ENCODE measurements at regions not wholly inside any gene's neighbourhood (a gene's known extent, or its start where the extent isn't known, plus 50 kb on each side); places are given as distances from the start of the nearest gene placed in this dataset.
A peak's percentile ranks its signal among the peaks of the same experiment; 100 is the strongest.

DNA sequence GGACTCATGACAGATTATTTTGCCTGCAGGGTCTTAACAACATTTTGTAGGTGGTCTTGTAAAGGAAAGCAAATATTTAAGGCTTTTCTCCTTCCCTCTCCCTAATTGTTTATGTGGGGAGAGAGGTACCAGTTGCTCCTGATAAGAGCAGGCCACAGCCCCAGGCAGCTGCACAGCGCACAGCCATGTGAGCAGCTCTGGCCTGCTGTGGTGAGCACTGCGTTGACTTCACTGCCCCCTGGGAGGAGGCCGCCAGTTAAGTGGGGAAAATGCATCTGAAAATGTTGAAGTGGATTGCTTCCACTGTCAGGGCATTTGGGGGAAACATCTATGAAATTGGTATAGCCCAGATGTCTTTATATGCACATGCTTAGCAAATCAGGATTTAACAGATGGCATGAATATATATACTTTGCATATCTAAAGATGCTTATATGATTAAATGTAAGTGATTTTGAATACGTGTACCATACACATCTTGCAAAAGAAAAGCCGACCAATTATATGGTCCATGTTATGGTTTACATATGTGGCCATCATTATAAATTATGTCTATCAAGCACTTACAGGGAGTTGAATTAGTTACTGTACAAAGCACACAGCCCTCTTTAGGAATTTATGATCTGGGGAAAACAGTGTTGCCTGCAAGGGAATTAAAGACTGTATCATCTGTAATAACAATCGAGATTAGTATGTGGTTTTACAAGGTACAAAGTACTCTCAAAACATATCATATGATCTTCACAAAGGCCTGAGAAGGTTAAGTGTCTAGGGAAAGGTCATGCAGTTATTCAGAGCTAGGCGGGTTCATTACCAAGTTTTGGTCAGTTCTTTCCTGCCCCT is 132.1 kb downstream of the RHOU start:
- DNase-seq: peak in 10 of 58 donors; percentile 11 to 57 (median 43)

DNA sequence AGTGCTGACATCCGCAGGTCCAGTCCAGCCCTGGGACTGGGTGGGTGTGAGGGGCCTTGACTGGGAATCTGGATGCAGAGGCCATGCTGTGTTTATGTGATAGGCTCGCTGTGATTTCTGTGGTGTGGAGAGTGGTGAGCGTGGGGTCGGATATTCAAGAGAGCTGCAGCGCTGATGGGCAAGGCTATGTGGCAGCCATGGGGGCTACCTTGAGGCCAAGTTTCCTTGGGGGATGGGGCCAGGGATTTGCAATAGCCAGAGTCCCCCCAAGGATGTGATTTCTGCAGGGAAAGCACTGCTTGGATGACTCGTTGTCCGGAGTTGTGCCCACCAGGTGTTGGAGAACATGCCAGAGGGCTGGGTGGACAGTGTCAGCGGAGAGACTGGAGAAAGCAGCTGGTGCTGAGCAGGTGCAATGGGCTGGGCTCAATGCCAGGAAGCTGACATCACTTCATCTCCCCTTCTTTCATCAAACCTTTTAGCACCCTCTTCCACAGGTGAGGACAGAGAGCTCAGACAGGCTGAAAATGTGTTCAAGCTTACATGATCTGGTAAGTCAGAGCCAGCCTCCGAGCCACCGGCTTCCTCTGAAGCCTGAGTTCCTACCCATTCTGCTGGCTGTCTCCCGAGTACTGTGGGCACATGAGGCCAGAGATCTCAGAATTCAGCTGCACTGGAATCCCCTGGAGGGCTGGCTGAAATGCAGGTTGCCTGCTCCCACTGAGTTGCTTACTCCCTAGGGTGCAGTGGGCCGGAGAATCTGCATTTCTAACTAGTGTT is 132.9 kb downstream of the RHOU start:
- DNase-seq: no peak

DNA sequence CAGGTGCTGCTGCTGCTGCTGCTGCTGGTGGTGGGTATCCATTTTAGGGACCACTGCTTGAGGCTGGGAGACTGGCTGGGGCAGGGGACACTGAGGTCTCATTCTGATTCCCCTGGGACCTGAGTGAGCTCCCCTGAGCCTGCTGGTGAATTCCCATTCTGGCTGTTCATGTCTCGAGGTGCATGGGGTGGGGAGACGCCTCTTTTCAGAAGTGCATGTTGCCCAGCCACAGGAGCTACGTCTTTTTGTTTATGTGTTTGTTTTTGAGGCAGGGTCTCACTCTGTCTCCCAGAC is 133.4 kb downstream of the RHOU start:
- no peak for DNase-seq

DNA sequence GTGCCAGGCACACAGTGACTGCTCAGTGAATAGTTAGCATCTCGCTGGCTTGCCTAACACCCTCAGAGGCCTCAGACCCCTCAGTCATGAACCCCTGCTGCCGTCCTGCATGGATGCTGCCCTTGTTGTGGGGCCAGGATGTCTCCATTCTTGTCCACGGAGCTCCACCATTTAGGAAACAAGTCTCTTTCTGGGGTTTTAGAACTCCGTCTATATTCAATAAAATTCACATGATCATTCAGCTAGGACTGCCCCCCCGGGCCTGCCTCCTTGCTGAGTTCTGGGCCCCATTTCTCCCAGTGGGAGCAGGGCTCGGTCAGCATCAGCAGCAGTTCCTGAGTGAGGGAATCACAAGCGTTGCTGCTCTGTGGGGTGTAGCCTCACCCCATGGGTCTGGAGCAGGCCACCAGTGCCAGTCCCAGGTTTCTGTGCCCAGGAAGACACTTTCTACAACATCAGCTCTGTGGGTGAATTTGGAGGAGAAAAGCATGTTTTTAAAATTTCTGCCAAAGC is 134.1 kb downstream of the RHOU start:
- DNase-seq: no peak

DNA sequence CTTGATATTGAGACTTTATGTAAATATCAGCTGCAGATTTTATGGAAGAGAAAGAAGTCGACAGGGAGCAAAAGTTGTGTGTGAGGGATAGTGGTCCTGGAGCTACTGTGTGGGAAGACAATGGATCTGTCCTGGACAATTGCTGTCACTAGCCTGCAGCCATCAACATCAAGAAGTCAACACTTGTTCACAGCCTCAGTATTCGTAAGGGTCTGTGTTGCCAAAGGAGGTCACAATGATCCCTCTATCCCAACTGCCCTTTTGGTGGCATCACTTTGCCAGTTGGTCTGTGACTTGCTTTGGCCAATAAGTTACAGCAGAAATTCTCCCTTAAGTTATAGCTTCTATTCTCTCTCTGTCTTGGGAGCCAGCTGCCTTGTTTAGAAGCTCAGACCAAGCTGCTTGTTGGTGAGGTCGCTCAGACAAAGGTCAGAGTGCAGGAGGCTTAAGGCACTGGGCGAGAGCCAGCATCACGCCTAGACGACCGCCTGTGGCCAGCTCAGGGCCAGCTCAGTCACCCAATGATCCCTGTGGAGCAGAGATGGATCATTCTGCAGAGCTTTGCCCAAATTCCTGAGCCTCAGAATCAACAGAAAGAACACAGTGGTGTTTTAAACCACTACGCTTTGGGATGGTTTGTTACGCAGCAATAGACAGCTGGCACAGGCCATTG is 134.9 kb downstream of the RHOU start:
- peak in 2 of 58 donors; percentile 32 to 45 for DNase-seq

DNA sequence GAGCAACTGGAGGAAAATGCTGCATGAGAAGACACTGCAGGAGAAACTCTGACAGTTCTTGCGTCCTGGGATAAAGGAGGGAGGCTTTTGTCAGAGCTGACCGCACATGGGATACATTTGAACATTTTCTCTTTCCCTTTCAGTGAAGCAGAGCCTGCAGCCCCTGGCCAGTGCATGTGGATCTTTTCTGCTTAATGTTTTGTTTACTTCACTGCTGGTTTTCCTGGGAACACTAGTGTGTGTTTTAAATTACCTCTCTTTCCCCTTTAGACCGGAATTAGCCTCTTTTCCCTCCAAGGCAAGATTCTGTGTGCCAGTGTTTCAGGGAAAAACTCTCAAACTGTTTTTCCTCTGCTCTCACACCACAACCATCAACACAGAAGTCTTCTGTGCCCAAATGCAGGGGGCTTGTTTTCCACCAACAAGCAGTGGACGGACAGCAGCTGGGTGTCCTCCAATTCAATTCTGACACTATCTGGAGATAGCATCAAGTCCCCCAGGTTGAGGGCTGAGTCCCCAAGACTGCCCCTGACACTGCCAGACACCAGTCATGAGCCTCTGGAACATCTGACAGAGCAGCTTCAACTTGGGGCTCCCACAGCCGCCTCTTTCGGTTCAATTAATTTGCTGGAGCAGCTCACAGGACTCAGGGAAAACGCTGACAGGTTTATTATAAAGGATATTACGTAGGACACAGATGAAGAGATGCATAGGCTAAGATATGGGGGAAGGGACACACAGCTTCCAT is 136.2 kb downstream of the RHOU start:
- peak in 4 of 58 donors; percentile 30 to 60 (median 52) for DNase-seq

DNA sequence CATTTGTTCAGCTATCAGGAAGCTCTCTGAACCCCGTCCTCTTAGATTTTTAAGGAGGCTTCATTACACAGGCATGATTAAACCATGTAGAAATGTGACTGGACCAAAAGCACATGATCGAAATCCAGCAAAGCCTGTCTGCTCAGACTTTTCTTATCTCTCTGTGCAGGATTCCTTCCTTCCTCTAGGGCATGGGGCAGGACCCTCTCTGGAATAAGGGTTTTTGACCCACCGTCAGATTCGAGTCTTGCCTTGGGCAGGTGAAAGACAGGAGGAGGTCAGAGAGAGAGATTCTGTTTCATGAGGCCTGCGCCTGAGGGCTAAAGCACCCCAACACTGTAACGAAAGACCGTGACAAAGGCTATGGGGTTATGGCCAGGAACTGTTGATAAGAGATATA is 136.8 kb downstream of the RHOU start:
- DNase-seq: no peak

DNA sequence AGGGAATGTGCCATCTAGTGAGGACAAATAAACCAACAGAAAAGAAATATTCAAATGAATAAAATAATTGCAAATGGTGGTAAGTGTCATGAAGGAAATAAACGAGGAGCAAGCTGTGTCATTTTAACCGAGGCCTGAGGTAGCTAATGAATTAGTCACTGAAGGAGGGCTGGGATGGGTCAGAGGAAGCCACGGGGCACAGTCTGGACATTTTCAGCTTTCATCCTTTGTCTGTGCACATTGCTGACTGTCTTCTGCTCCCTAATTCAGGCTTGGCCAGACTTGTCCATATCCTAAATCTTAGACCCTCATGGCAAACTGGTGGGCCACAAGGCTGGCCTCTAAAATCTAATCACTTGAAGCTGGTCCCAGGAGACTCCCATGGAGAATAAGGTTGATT is 138.4 kb downstream of the RHOU start:
- DNase-seq: no peak

DNA sequence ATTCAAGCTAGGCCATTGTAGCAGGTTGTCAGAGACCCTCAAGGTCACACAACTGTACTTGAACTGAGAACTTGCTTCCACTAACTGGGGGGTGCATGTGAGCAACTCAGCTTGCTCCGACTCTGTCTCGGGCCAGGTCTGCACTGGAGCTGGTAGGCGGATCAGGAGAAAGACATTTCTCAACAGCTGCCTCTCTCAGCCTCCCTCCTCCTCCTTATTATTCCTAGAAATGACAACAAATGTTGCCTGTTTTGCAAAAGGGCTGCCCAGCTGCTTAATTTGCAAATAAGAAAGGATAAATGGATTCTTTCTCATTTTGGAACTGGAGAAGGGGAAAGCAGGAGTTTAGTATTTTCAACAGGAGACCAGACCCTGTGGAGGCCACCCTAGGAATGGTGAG is 140.5 kb downstream of the RHOU start:
- peak in 1 of 58 donors; percentile 25 for DNase-seq

DNA sequence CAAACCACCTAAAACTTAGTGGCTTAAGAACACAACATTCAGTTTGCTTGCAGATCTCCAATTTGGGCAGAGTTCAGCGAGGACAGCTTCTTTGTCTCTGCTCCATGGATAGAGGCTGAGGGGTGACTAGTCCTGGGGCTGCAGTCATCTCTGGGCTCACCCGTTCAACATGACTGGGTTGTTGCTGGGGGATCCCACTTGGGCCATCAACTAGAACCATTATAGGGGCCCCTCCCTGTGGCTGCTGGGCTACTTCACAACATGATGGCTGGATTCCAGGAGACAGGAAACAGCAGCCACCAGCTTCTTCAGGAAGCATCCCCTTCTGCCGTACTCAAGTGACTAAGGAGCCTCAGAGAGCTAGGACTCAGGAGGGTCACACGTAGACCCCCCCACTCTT is 140.9 kb downstream of the RHOU start:
- DNase-seq: no peak

DNA sequence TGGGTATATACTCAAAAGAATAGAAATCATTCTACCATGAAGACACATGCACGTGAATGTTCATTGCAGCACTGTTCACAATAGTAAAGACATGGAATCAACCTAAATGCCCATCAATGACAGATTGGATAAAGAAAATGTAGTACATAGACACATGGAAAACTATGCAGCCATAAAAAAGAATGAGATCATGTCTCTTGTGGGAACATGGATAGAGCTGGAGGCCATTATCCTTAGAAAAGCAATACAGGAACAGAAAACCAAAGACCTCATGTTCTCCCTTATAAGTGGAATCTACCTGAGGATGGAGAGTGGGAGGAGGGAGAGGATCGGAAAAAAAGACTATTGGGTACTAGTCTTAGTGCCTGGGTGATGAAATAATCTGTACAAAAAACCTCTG is 143.9 kb downstream of the RHOU start:
- no peak for DNase-seq

DNA sequence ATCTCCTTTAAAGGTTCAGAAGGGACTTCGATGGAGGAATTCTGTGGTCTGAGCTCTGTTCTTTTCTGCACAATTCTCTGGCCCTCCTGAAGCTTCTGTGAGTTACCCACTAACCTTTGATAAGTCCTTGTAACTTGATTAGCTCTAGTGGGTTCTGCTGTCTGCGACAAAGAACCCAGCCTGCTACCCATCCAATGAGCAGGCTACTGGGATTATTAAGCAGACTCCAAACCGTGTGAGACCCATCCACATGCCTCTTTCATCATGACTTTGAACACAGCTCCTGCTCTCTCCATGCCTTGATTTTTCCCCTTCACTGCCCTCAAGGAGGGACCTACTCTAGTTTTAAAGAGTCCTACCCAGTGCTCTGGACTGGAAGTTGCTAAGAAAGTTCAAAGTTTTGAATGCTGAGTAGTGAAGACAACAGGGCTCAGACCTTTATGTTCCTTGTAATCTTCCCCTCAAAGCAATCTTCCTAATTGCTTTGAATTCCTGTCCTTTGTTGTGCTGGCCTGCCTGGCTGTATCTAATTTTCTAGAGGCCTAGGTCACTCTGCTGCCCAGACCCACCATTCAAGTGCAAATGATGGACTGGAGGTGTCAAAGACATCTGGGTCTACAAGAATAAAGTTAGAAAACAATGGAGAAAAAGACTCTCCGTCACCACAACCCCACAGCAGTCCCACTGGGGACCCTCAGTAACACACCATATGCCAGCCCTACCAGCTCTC is 146.9 kb downstream of the RHOU start:
- DNase-seq: no peak

DNA sequence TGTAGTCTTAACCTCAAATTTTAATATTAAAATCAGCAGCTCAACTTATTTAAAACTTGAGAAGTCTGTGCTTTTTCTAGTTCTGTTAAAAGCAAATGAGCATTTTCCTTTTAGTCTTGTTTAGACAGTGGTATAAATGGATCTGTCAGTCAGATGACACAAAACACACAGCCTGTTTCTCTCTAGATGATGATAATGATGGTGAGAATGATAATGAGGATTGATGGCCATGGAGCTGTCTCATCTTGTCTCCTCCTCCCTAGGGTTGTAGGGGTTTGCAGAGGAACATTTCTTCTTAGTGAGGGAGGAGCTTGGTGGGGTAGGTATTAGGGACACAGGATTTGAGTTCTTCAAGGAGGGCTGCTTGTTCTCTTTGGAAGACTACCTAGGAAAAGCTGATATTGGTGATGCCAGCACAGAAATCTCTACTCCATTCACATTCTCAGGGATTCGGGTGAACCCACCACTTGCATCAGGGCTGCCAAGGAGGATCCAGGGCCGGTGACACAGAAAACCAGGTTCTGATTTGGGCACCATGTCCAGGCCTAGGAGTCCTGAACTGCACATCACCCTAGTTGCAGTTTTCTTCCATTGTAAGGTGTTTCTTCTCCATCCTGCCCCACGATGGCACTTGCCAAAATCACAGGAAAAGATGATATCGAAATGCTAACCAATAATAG is 147.6 kb downstream of the RHOU start:
- DNase-seq: no peak

DNA sequence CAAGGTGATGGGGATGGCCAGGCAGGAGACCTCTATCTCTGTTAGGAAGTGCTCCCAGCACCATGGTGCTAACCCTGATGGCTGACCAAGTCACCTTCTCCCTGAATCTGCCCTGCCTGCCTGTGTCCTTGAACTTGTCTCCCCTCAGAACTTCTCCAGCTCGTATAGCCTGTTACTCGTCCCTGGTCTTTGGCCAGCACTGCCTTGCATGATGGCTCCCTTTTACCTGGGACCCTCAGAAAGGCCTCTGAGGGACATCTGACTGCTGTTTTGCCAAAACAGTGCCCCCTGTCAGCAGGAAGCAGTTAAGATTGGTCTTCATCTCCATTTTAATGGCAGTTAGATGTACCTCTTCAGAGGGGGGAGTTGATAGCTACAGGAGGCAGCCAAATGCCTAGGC is 148.3 kb downstream of the RHOU start:
- DNase-seq: no peak

DNA sequence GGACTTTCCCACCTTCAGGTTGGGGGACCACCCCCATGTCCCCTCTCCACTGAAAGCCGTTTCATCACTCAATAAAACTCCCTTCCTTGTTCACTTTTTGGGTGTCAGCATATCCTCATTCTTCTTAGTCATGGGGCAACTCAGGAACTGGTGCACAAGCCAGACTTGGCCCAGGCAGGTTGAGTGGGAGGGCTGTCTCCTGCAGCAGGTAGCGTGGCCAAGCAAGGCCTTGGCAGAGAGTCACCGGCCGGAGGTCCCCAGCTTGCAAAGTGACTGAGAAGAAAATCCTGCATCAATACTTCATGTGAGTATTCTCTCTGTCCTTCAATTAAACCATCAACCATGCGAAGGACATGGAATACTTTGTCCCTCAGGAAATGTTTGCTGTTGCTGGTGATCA is 148.9 kb downstream of the RHOU start:
- no peak for DNase-seq

DNA sequence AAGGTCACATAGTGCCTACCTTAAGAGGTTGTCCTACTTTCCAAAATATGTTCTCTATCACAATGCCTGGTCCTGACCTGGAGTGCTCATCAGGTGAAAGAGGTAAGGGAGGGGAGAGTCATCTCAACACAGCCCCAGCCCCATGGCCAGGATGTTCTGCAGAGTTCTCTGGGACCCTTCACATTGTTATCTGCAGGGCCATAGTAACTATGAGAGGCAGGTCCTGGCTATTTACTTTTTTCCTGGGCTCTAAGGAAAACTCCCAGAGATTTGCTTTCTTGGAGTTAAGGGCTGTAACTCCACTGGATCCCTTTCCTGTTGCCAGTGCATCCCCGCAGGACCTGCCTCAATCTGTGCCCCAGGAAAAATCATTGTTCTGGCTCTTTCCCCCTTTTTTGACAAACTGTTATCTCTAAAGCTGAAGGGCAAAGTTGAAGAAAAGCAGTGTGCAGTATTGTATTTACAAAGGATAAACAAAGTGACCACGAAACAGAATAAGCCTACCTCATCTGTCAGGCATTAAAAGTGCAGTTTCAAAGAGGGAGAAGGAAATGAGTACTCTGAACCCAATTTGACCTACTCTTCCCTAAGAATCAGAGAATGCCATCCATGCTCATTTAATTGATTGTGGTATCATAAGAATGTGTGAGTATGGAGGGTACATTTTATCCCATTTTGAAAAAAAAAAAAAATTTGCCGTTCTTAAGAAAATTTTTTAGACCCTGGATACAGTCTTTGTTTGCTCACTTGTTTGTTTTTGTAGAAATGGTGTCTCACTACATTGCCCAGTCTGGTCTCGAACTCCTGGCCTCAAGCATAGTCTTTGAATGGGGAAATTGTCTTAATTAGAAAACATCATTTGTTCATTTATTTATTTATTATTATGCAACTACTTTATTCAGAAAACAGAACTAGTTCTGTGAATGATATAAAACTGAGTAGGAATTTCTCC is 149.6 kb downstream of the RHOU start:
- no peak for DNase-seq

DNA sequence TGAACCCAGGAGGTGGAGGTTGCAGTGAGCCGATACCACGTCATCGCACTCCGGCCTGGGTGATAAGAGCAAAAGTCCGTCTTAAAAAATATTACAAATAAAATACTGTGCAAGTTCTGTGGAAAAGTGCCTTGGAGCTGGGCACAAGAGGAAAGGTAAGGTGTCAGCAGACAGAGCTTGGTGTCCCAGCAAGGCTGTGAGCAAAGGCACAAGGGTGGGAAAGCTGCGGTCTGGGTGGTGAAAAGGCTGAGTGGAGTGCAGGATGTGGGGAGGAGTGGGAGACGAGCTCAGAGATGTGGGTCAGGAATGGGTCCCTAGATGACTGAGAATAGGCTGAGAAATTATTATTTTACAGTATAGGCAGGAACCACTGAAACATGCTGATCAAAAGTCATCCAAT is 150.6 kb downstream of the RHOU start:
- DNase-seq: no peak

DNA sequence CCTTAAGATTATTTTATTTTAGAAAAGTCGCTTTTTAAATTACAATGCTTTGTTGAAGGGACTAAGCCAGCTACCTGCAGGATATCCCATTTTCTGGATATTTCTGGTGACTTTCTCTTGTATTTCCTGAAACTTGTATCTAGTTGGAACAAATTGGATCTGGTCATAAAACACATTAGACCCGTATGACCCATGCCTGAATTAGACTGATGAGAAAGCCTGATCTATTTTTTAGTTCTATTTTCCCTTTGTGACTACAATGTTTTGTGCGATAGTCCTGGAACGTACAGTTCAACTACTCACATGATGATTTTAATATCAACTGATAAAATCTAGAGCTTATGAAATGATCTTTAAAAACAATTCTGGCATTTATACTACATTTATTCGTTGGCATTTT is 151.8 kb downstream of the RHOU start:
- no peak for DNase-seq

DNA sequence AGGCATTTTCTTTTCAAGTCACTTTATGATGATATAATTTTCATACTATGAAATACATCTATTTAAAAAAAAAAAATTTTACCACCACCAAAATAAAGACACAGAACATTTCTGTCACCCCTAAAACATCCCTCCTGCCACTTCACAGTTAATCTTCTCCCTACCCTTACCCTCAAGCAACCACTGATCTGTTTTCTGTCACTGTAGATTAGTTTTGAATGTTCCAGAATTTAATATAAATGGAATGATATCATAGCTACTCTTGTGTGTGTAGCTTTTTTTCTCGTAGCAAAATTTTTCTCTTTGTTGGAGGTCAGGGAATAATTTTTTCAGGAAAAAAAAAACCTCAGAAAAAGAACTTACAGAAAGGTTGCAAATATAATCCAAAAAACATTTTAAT is 152.7 kb downstream of the RHOU start:
- no peak for DNase-seq

Data from anterior cingulate cortex (tissue), 58 donors.